Stimulated activated CD4-positive, alpha-beta T cell treated with anti-CD3 and anti-CD28 coated beads, Interleukin-15, amount 100 ng/mL, for 1 hour (primary cell): ENCODE measurements at regions not wholly inside any gene's neighbourhood (a gene's known extent, or its start where the extent isn't known, plus 50 kb on each side); places are given as distances from the start of the nearest gene placed in this dataset.
"Not testable (repeated sequence)": the region's sequence is repeated elsewhere in the genome, so short reads cannot be mapped to it uniquely, and the experiment has no call there.

Source experiments
- DNase-seq, 2 donors: peaks; one replicate each; pipeline ENCODE4 v3.0.0-alpha.2; 2020; ENCODE audit warnings: low read depth in 1 of 2, low spot score in 1 of 2

DNA sequence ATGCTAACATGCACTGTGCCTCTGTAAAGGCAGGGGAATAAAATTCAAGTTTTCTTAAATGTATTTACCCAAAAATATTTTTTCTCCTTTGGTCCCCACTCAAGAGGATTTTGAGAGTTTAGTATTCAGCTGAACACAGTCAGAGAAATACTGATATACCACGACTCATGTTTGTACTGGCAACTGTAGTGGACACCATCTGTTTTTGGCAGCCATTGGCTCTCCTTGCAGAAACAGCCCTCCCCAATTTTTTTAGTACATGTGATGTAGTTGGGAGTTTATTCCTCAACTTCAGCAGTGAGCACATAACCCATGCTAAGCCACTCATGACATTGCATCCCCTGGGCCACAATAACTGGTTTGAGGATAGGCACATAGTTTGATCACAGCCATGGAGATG, 154.8 kb upstream of the POU3F1 start:
- no peak for DNase-seq

DNA sequence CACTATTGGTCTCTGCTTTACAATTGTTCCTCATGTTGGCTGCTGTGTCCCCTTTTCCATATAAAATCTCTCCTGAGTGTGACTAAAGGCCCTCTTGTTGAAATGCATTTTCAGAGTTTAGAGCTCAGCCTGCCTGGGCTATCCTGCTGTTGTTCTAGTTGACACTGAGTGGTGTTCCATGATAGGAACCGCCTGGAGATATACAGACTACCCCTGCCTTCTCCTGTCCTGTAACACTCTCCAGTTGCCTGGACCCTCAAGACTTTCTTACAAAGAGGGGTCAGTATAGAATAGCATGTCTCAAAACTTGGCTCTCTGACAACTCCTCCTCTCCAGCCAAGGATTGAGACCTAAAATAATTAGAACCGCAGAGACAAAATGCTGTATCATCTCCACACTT, 152.0 kb upstream of the POU3F1 start:
- no peak for DNase-seq

DNA sequence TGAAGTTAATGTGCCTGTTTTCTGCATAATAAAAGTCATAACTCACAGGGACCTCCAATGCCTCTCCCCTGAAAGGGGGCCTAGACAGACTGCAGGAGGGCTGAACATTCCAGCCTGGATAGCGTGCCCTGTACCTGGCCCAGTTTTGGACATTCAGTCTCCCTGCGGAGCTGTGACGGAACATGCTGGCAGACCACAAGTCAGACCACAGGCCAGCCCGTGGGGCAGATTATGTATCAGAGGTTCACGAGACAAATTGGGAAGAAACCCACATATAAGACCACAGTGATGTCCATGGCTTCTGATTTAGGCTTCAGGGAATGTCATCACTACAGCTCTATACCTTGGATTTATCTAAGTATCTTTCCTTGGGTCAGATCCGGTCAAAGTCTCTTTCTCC, 151.5 kb upstream of the POU3F1 start:
- no peak for DNase-seq

DNA sequence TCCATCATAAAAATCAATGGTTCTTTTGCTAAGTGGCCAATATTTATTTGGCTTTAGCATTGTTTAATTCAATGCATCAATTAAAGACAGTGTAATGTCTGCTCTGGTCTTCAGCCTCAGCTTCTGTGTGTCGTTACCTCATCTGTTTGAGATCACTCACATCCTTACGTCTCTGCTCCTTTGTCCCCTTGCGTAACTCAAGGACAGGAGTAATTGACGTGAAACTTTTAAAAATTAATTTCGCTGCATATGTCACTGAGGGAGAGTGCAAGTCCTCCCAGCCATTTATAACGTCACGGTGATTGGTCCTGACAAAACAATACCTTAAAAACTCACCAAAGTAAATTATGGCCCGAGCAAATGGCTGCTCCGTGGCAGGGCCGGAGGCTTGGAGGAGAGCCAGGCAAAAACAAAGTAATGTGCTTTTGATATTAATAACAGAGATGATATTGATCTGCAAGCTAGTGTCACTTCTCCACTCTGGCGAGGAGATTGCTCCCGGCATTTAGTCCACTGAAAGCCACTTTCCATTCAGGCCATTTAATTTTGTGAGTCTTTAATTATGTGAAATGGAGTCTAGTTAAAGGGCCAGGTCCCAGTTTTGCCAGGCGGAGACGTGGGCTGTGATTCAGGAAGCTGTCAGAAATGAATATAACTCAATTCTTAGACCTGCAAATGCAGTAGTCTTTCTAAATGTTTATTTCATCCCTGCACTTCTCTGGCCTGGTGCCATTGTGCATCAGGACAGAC, 150.9 kb upstream of the POU3F1 start:
- no peak for DNase-seq

DNA sequence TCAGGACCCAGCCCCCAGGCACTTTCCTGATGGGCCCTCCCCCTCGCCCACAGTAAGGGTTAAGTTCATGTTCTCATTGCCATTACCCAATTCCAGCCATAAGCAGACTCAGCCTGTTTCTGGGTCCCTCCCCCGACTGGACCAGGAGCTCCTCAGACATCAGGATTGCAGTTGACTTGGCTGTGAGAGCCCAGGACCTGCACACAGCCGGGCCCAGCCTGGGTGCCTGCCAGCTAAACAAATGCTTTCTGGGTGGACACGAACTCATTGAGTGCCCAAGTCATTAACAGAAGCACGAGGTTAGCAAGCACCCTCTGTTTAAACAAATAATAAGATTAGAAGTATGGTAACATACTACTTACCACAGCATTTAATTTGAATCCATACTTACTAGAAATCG, 147.9 kb upstream of the POU3F1 start:
- no peak for DNase-seq

DNA sequence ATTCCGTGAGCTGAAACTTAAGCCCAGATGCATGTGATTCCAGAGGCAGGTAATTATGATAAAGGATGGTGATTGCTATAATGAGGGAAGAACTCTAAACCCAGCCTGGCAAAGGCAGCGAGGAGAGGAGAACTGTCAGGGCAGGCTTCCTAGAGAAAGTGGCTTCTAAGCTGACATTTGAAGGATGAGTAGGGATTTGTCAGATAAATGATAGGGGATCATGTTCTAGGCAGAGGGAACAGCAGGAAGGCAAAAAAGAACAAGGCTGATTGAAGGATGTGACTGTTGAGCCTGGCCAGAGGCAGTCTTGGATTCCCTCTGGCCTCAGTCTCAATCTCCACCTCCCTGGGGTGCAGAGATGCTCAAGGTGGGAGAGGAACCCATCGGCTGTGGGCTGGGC, 146.4 kb upstream of the POU3F1 start:
- no peak for DNase-seq

DNA sequence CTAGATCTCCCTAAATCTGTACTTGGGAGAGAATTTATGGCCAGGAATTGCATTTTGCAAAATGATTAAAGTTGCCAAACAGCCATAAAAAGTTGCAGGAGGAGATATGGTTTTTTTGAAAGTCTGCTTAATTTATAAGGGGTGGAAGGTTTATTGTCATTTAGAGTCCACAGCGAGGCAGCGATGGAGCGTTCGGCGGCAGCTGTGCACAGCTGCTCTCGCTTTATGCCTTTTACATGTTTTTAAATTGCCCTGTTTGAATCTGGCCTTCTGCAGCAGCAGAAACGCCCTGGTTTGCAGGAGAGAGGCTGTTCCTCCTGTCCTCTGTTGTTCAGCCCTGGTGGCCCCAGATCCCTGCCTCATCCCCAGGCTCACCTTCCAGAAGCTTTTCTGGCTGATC, 144.9 kb upstream of the POU3F1 start:
- DNase-seq: no peak

DNA sequence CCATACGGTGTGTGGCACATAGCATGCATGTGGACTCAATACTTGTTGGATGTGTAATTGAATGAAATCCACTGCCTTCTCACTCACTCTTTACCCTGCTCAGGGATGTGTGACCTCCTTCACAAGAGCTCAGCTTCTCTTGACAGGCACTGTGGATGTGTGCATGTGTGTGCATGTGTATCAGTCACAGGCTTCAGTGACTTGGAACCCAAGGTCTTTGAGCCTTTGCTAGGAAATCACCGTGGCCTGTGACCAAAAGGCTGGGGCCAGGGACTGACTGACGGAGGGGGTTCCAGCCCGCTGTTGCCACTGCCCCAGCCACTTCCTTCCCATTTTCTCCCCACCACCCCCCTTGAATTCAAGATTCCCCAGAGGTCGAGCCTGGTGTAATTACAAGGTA, 144.4 kb upstream of the POU3F1 start:
- no peak for DNase-seq

DNA sequence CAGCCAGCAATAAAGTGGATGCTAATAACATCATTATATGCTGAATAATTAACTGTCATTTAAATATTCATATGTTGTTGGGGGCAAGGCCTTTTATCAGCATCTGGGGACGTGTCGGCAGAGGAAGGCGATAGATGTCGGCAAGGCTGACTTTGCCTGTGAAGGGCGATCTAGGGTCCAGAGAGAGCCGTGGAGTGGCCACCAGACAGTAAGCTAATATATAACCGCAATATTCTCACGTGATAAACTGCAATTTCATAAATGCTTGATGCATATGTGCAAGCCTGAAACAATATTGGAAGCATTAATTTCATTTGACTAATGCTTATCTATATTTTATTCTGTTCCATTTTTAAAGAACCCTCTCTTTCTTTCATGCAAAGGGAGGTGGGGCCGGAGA, 141.0 kb upstream of the POU3F1 start:
- DNase-seq: no peak

DNA sequence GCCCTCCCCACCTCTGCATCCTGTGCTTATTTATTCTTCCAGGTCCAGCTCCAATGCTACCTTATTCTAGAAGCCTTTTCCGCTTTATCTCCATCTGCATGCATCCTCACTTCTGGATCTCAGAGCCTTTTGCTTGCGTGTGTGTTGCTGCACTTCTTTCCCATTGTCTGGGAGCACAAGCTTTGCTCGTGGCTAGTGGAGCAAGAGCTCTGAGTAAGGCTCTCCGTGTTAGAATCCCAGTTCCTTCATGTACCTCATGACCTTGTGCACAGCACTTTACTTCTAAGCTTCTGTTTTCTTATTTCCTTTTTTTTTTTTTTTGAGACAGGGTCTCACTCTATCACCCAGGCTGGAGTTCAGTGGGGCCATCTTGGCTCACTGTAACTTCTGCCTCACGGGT, 140.0 kb upstream of the POU3F1 start:
- no peak for DNase-seq

DNA sequence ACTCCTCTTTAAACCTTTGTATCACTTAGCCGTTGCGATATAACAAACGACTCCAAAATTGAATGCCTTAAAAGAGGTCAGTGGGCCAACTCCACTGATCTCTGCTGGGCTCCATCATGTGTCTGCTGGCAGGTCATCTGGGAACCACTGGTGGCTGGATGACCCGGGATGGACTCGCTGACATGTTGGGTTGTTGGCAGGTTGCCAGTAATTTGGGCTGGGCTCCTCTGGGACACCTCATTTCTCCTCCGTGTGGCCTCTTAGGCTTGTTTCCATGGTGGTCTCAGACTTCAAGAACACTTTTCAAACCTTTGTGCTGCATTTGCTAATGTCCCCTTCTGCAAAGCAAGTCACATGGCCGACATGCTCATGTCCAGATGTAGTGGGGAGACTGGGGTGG, 139.3 kb upstream of the POU3F1 start:
- no peak for DNase-seq

DNA sequence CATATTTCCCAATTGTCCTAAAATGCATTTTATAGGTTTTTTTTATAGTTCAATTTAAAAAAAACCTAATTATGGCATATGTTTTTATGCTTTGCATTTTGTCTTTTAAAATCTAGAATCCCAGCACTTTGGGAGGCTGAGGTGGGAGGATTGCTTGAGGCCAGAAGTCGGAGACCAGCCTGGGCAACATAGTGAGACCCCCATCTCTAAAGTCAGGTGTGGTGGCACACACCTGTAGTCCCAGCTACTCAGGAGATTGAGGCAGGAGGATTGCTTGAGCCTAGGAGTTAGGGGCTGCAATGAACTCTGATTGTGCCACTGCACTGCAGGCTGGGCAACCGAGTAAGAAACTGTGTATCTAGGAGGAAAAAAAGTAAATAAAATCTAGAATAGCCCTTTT, 137.2 kb upstream of the POU3F1 start:
- no peak for DNase-seq

DNA sequence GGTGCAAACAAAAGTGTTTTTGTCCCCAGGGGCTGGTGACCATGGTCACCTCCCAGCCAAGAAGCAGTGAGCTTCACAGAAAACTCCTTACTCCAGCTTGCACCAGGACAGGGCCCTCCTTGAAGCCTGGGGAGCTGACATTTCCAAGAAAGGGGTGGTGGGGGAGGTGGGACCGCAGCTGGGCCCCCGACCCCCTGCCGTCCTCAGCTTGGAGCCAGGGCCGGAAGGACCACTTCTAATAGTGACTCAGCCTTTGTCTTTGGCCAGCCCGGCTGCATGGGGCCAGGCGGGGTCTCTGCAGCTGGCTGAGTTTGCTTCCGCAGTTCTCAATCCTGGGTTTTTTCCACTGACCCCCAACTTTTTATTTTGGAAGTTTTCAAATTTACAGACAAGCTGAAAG, 136.5 kb upstream of the POU3F1 start:
- DNase-seq: no peak

DNA sequence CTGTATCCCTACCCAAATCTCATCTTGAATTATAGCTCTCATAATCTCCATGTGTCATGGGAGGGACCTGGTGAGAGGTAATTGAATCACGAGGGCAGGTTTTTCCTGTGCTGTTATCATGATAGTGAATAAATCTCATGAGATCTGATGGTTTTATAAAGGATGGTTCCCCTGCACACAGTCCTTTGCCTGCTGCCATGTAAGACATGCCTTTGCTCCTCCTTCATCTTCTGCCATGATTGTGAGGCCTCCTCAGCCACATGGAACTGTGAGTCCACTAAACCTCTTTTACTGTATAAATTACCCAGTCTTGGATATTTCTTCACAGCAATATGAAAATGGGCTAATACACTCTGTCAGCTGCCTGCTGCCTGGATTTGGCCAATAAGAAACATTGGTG, 133.8 kb upstream of the POU3F1 start:
- DNase-seq: not testable (repeated sequence)

DNA sequence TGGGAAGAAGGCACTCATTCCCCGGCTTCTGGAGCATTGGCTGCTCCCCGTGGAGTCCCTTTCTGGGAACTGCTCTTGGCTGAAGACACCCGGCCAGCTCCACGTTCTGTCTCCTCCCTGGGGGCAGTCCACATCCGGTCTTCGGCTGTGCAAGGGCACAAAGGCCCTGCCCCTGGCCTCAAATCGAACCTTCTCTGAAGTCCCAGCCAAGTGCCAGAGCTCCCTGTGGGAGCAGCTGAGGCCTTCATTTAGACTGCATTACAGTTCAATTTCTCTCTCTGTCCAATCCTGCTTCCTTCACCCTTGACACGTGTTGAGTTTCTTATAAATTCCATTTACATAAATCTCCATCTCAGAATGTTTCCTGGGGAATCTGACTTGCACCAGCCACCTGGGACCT, 132.9 kb upstream of the POU3F1 start:
- DNase-seq: no peak

DNA sequence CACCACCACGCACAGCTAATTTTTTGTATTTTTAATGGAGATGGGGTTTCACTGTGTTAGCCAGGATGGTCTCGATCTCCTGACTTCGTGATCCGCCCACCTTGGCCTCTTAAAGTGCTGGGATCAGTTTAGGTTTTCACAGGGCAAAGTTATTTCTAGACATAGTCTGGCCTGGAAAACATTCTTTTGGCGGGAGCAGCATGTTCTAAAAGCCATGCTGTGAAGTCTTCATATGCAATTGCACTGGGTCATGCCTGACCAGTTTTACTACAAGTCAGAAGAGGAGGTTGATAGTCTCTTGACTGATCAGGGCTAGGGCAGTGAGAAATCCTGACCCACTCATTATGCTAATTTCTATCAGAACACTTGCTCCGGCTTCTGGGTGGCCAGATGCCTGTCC, 131.6 kb upstream of the POU3F1 start:
- no peak for DNase-seq

DNA sequence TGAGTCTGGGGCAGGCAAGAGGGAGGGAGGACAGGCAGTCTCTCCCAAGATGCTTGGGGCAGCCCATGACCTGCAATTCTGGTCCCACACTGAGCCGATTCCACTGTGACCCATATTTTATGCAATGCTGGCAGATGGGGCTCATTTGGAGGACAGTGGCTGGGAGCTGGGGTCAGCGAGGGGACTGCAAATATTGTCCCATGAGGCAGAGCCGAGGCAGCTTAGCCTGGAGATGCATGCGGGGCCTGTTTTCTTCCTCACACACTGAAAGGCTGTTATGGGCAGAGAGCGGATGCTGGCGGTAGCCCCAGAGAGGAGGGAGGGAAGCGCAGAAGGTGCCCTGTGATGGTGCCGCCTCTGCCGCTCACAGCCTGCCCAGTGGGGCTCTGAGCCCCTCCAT, 128.5 kb upstream of the POU3F1 start:
- DNase-seq: no peak

DNA sequence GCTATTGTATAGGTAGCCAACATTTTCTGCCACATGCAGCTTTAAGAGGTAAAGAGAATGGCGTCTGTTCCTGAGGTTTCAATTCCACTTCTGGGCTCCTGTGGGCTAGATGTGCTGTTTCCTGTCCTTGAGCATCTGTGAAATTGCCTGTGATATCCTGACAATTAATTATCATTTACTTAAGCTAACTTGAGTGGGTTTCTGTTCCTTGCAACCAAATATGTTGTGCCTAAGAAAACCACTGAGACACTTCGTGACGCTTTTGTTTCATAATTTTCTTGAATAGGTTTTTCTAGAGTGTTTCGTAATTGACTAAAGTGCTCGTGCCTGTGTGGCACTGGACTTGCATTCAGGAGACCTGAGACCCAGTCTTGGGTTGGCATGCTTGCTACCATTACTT, 127.3 kb upstream of the POU3F1 start:
- DNase-seq: no peak

DNA sequence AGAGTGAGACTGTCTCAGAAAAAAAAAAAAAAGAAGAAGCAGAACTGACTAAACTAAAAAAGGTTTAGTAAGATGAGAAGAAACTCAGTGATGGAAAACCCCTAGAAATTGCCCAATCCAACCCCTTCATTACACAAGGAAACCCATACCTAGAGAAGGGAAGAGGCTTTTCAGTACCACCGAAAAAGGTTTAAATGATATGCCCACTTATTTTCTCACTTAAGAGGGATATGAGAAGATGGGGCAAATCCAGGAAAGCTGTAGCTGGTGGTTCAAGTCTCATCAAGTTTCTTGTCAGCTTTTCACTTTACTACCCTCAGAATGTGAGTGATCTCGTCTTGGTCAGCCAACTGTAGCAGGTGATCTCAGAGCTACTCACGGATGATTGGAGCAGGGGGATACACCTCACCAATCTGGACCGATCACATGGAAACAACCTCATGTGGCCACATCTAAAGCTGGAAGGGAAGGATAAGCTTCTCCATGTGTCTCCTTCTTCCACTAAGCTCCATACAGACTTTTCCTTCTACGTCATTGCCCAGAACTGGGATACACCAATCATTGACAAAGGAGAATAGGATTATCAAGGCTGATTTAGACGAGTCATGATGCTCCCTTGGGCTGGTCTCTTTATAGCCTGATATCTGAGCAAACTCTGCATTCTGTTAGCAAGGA, 126.7 kb upstream of the POU3F1 start:
- no peak for DNase-seq

DNA sequence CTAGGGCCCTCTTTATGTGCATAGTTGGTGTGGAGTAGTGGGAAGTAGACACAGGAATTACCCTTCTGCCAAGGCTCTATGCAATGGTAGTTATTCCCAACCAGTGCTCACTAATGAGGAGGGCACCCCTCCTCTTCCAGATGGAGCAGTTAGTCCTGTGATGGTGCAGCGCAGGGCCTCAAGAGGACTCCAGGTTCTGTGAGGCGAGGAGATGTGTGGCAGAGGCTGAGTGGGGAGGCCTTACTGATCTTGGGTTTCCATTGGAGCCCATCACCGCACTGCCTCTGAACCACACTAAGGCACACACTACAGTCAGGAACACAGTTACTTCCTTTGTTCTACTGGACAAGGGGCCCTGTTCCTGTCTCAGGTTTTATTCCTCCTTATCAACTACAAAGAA, 122.5 kb upstream of the POU3F1 start:
- DNase-seq: no peak

DNA sequence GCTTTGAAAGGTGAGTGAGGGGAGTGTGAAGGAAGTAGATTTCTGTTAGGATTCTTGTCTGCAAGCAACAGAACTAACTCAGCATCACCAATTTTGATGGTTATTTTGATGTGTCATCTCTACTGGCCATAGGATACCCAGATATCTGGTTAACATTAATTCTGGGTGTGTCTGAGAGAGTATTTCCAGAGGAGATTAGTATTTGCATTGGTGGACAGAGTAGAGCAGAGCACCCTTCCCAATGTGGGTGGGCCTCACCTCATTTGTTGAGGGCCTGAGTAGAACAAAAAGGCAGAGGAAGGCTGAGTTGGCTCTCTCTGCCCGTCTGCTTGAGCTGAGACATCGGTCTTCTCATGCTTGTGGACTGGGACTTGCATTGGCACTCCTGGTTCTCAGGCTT, 121.8 kb upstream of the POU3F1 start:
- no peak for DNase-seq

DNA sequence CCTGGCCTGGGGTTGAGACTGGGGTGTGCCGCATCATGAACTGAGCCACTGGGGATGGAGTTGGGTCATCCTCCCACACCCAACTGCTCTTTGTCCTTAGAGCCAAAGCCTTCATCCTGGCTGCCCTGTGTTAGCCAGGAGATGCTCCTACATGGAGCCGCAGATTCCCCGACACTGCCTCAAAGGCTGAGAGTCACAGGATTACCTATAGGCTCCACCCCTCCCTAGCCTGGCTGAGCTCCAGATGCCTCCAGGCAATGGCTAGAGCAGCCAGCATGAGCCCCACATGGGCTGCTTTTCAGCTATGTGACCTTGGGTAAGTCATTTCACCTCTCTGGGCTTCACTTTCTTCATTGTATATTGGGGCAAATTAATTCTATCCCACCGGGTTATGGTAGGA, 119.9 kb upstream of the POU3F1 start:
- no peak for DNase-seq

DNA sequence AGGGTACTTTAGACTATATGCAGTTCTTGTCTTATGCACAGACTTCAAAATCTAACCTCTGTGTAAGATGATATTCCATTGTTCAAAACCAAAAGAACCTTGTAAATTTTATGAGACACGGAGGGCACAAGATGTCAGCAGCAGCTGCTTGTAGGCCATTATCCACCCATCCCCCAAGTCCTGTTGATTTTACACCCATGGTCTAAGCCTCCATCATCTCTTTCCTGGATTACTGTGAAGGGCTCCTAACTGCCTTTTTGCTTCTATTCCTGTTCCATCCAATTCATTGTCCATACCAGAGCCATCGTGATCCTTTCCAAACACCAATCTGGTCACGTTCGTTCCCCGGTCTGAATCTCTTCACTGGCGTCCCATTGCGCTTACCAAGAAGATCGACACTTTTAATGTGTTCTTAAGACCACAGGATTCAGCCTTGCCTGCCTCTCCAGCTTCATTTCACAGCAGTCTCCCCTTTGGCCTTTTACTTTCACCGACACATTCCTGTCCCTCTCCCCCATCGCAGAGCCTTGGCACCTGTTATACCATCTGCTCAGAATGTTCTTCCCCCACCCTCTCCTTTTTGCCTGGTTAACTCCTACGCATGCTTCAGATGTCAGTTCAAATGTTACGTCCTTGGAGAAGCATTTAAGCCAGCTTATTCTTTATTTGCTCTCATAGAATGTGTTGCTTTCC, 107.3 kb upstream of the POU3F1 start:
- DNase-seq: no peak
